SK-N-SH (cell line): ENCODE measurements at regions not wholly inside any gene's neighbourhood (a gene's known extent, or its start where the extent isn't known, plus 50 kb on each side); places are given as distances from the start of the nearest gene placed in this dataset.

Experiments
- CTCF ChIA-PET: fragments of 300-600, 350-600 bp; formaldehyde crosslinking; extraction: SDS; loops from one replicate; lab custom pipeline; 2021; lab: Yijun Ruan, JAX
- POLR2A ChIA-PET: fragments of 350-600 bp; sonication (Branson Sonifier 250); formaldehyde crosslinking; extraction: SDS; loops from one replicate; lab custom pipeline; 2020; ENCODE audit warnings: antibody characterized with exemption, inconsistent platforms; lab: Yijun Ruan, JAX
- DNase-seq: peaks from one replicate; pipeline ENCODE4 v3.0.0; 2012
- H2AFZ ChIP-seq: fragments of 200-600 bp; sonication (generic); 2 replicates; pipeline ENCODE4 v1.8.1; 2016; ENCODE audit warnings: antibody characterized with exemption, mild to moderate bottlenecking, low read depth
- H3F3A ChIP-seq: fragments of 200-600 bp; sonication (generic); replicated peaks from 2 replicates; pipeline ENCODE3; 2016; ENCODE audit warnings: antibody characterized with exemption, mild to moderate bottlenecking; ENCODE audit not compliant: insufficient read depth
- H3K27ac ChIP-seq, 2 experiments: fragments of 200-500 bp in 1 of 2; fragments of 200-600 bp in 1 of 2; sonication (Bioruptor generic) in 1 of 2; sonication (generic), shearing (Covaris generic) in 1 of 2; 2 replicates each; pipeline versions ENCODE4 v1.5.1 to v1.6.1; 2014 to 2016; ENCODE audit warnings: low read depth in 2 of 2, inconsistent platforms in 1 of 2, low read length in 1 of 2, mild to moderate bottlenecking in 1 of 2, mixed read lengths in 1 of 2
- H3K27me3 ChIP-seq: fragments of 200-600 bp; sonication (generic), shearing (Covaris generic); 2 replicates; pipeline ENCODE4 v1.6.1; 2016; ENCODE audit warnings: mixed run types; ENCODE audit not compliant: insufficient read depth
- H3K36me3 ChIP-seq, 2 experiments: fragments of 200-500 bp in 1 of 2; fragments of 200-600 bp in 1 of 2; sonication (Bioruptor generic) in 1 of 2; sonication (generic) in 1 of 2; replicated peaks in 1 of 2; 2 replicates each; pipeline versions ENCODE3 to v1.5.1; 2014 to 2016; ENCODE audit warnings: low read length in 1 of 2, mild to moderate bottlenecking in 1 of 2; ENCODE audit not compliant: insufficient read depth in 2 of 2, control insufficient read depth in 1 of 2
- H3K4me1 ChIP-seq, 2 experiments: fragments of 200-500 bp in 1 of 2; fragments of 200-600 bp in 1 of 2; sonication (Bioruptor generic) in 1 of 2; sonication (generic), shearing (Covaris generic) in 1 of 2; 2 replicates each; pipeline versions ENCODE4 v1.5.1 to v1.6.1; 2014 to 2016; ENCODE audit warnings: low read depth in 1 of 2, low read length in 1 of 2, mixed run types in 1 of 2; ENCODE audit not compliant: insufficient read depth in 2 of 2, control insufficient read depth in 1 of 2
- H3K4me2 ChIP-seq: fragments of 200-600 bp; sonication (generic), shearing (Covaris generic); 2 replicates; pipeline ENCODE4 v1.6.1; 2017; ENCODE audit warnings: mixed run types
- H3K4me3 ChIP-seq, 2 experiments: fragments of 200-500 bp in 1 of 2; fragments of 200-600 bp in 1 of 2; sonication (Bioruptor generic) in 1 of 2; sonication (generic), shearing (Covaris generic) in 1 of 2; 2 replicates each; pipeline versions ENCODE4 v1.5.1 to v1.8.1; 2014 to 2016; ENCODE audit warnings: low read depth in 2 of 2, inconsistent platforms in 1 of 2, low read length in 1 of 2, mild to moderate bottlenecking in 1 of 2, mixed read lengths in 1 of 2, moderate library complexity in 1 of 2
- H3K79me2 ChIP-seq: fragments of 200-600 bp; sonication (generic); 2 replicates; pipeline ENCODE4 v1.8.1; 2017; ENCODE audit warnings: mild to moderate bottlenecking; ENCODE audit not compliant: insufficient read depth
- H3K9ac ChIP-seq: fragments of 200-600 bp; sonication (generic); 2 replicates; pipeline ENCODE4 v1.6.1; 2017; ENCODE audit warnings: mixed run types
- H3K9me2 ChIP-seq: fragments of 200-600 bp; sonication (generic); 2 replicates; pipeline ENCODE4 v1.6.1; 2017; ENCODE audit warnings: mixed run types
- H3K9me3 ChIP-seq: fragments of 200-600 bp; sonication (generic); 2 replicates; pipeline ENCODE4 v1.6.1; 2017; ENCODE audit warnings: mixed run types, mild to moderate bottlenecking, moderate library complexity
- H4K20me1 ChIP-seq: fragments of 200-600 bp; sonication (generic); 2 replicates; pipeline ENCODE4 v1.6.1; 2017; ENCODE audit warnings: mild to moderate bottlenecking, mixed run types; ENCODE audit not compliant: insufficient read depth
- CHD2 ChIP-seq: fragments of 150-350 bp; IDR thresholded peaks from 2 replicates; pipeline ENCODE4 v1.6.1; 2018; ENCODE audit warnings: low read length; ENCODE audit not compliant: partially characterized antibody
- CTCF ChIP-seq: fragments of 200-600 bp; sonication (generic); IDR thresholded peaks from 2 replicates; pipeline ENCODE4 v1.6.1; 2017; ENCODE audit warnings: antibody characterized with exemption, mild to moderate bottlenecking, moderate library complexity
- ELF1 ChIP-seq: IDR thresholded peaks from 2 replicates; pipeline ENCODE4 v1.4.0; 2012
- FOSL2 ChIP-seq: IDR thresholded peaks from 2 replicates; pipeline ENCODE4 v1.4.0; 2012; ENCODE audit warnings: low read depth, mild to moderate bottlenecking, moderate library complexity, borderline replicate concordance
- FOXJ3 ChIP-seq: sonication (generic); formaldehyde crosslinking; IDR thresholded peaks from 2 replicates; pipeline ENCODE4 v1.5.1; 2020; ENCODE audit warnings: mild to moderate bottlenecking, missing genetic modification reagents
- FOXM1 ChIP-seq: IDR thresholded peaks from 2 replicates; pipeline ENCODE4 v1.4.0; 2012; ENCODE audit warnings: low read depth, mild to moderate bottlenecking
- GABPA ChIP-seq: IDR thresholded peaks from 2 replicates; pipeline ENCODE4 v1.4.0; 2012; ENCODE audit warnings: low read depth, mild to moderate bottlenecking
- JUND ChIP-seq: IDR thresholded peaks from 2 replicates; pipeline ENCODE4 v1.4.0; 2012
- NFIC ChIP-seq: IDR thresholded peaks from 2 replicates; pipeline ENCODE4 v1.4.0; 2012; ENCODE audit warnings: borderline replicate concordance
- NRF1 ChIP-seq: IDR thresholded peaks from 2 replicates; pipeline ENCODE4 v1.6.1; 2012; ENCODE audit warnings: low read depth, mild to moderate bottlenecking, low read length
- PBX3 ChIP-seq: IDR thresholded peaks from 2 replicates; pipeline ENCODE4; 2012
- RAD21 ChIP-seq: IDR thresholded peaks from 2 replicates; pipeline ENCODE4 v1.6.1; 2012; ENCODE audit warnings: mild to moderate bottlenecking, low read length
- REST ChIP-seq: IDR thresholded peaks from 2 replicates; pipeline ENCODE4 v1.6.1; 2012; ENCODE audit warnings: mild to moderate bottlenecking, low read depth, low read length, moderate library complexity
- RXRA ChIP-seq: IDR thresholded peaks from 2 replicates; pipeline ENCODE4 v1.4.0; 2012; ENCODE audit warnings: low read depth, mild to moderate bottlenecking, borderline replicate concordance
- SIN3A ChIP-seq: IDR thresholded peaks from 2 replicates; pipeline ENCODE4 v1.6.1; 2012; ENCODE audit warnings: low read depth, mild to moderate bottlenecking, low read length, moderate library complexity, borderline replicate concordance
- SMC3 ChIP-seq: IDR thresholded peaks from 2 replicates; pipeline ENCODE4 v1.6.1; 2012; ENCODE audit warnings: low read depth, low read length, improper control_type of control experiment
- TCF12 ChIP-seq: IDR thresholded peaks from 2 replicates; pipeline ENCODE4 v1.4.0; 2012
- TEAD4 ChIP-seq: IDR thresholded peaks from 2 replicates; pipeline ENCODE4 v1.4.0; 2012; ENCODE audit warnings: mild to moderate bottlenecking, borderline replicate concordance; ENCODE audit not compliant: insufficient read depth
- USF2 ChIP-seq: fragments of 150-350 bp; IDR thresholded peaks from 2 replicates; pipeline ENCODE4 v1.6.1; 2017; ENCODE audit warnings: antibody characterized with exemption, low read length, low read depth, borderline replicate concordance
- YY1 ChIP-seq: IDR thresholded peaks from 2 replicates; pipeline ENCODE4 v1.4.0; 2012; ENCODE audit warnings: low read depth, mild to moderate bottlenecking
- WGBS: methylation state at CpG from one replicate; pipeline ENCODE4 v1.1.6; 2017; ENCODE audit warnings: low lambda C conversion rate; 5-methylcytosine and 5-hydroxymethylcytosine counted together

GRCh38 chr5:36363101-36363500, 61.4 kb upstream of the RANBP3L start:
- Histone ChIP-seq H3K9me3 (no peaks in the 10 kb centered on the region), H3K4me3 (no peak overlapping the region), H3K36me3 (no peaks in the 10 kb centered on the region)
- no peak for DNase-seq
- no peak for TF ChIP-seq FOXJ3 (CRISPR knock-in tag)
- peak; percentile 32; the same call in 1 of the 2 replicates for TF ChIP-seq NFIC
- TF ChIP-seq CTCF = no peak
- TF ChIP-seq, all 33 proteins: peak for 1
- 50% methylated on average over 1 of the region's 1 CpG for WGBS
- no peak overlapping the region for H3K4me2 ChIP-seq
- no peak overlapping the region for H3K27ac ChIP-seq
- no peaks in the 10 kb centered on the region for H3K79me2 ChIP-seq
- POLR2A ChIA-PET = no interaction called here
- H3K27me3 ChIP-seq = no peaks in the 10 kb centered on the region
- H3K9ac ChIP-seq = no peak overlapping the region
- H3F3A ChIP-seq = no peaks in the 10 kb centered on the region
- CTCF ChIA-PET = interaction anchor here (0.8 kb wide), 1 partner anchor 46 kb away, joined by 3 read pairs; no protein-coding TSS in a partner anchor
- no peaks in the 10 kb centered on the region for H4K20me1 ChIP-seq
- H2AFZ ChIP-seq = no peak overlapping the region; the same call in 1 of the 2 replicates
- no peaks in the 10 kb centered on the region for H3K9me2 ChIP-seq
- no peaks in the 10 kb centered on the region for H3K4me1 ChIP-seq

- no peaks in the 10 kb centered on the region for H3K9me2 ChIP-seq
- H3K4me1 ChIP-seq = no peaks in the 10 kb centered on the region
- DNase-seq = no peak
- no peak overlapping the region for H3K4me2 ChIP-seq
- no peaks in the 10 kb centered on the region for H3K36me3 ChIP-seq
- 36% methylated on average over 2 of the region's 2 CpGs for WGBS
- no peaks in the 10 kb centered on the region for H3F3A ChIP-seq
- no peak overlapping the region for H2AFZ ChIP-seq
- H4K20me1 ChIP-seq = no peaks in the 10 kb centered on the region
- no peaks in the 10 kb centered on the region for H3K27me3 ChIP-seq
- H3K79me2 ChIP-seq = no peaks in the 10 kb centered on the region
- H3K4me3 ChIP-seq = no peak overlapping the region
- ChIA-PET POLR2A (no interaction called here), CTCF (interaction anchor here (0.8 kb wide), 1 partner anchor 46 kb away, joined by 3 read pairs; no protein-coding TSS in a partner anchor)
- H3K9ac ChIP-seq = no peak overlapping the region
- no peak overlapping the region for H3K27ac ChIP-seq
- no peaks in the 10 kb centered on the region for H3K9me3 ChIP-seq
- TF ChIP-seq FOSL2 (no peak), RXRA (no peak), ELF1 (no peak), RAD21 (no peak), CTCF (no peak), REST (no peak), NRF1 (no peak), USF2 (no peak), CHD2 (no peak), SMC3 (no peak), TEAD4 (no peak), GABPA (no peak), SIN3A (no peak), TCF12 (no peak), JUND (no peak), YY1 (no peak), PBX3 (no peak), FOXM1 (no peak)
These were observed 62.0 kb upstream of the RANBP3L start for GRCh38 chr5:36363744-36364143.
